Suprapubic skin (tissue), 3 donors: ENCODE measurements at regions not wholly inside any gene's neighbourhood (a gene's known extent, or its start where the extent isn't known, plus 50 kb on each side); places are given as distances from the start of the nearest gene placed in this dataset.

Experiments
- CTCF ChIP-seq, 2 donors: fragments of 200-600 bp in 1 of 2; fragments of 450-650 bp in 1 of 2; sonication (generic) in 1 of 2; IDR thresholded peaks; one replicate each; pipeline ENCODE4 v1.5.1; 2016 to 2019; ENCODE audit warnings: antibody characterized with exemption in 2 of 2, mild to moderate bottlenecking in 1 of 2, moderate library complexity in 1 of 2
- EP300 ChIP-seq: sonication (generic); formaldehyde crosslinking; IDR thresholded peaks from one replicate; pipeline ENCODE4 v1.6.1; 2017; ENCODE audit warnings: antibody characterized with exemption
- POLR2A ChIP-seq, 2 donors: fragments of 450-650 bp; IDR thresholded peaks; one replicate each; pipeline ENCODE4 v1.6.1; 2017; ENCODE audit warnings: antibody characterized with exemption in 2 of 2, mild to moderate bottlenecking in 2 of 2, moderate library complexity in 2 of 2

DNA sequence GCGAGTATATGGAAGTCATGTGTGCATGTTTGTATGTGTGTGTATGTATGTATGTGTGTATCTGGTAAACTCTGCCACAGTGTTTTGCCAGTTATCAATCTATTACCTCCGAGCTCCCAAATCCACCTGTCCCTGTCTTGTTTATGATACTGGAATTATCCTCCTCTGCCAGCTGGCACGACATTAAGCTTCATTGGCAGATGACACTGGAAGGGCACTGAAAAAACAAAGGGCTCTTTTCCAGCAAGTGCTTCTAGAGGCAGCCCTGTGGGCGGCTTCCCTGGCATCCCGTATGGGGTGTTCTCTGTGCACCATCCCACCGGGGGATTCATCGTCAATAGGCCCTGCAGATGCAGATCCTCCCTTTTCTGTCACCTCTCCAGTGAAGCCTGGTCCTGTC is 221.5 kb downstream of the MSX2 start:
- no peak for TF ChIP-seq CTCF (IDR thresholded peaks at IDR 0.05)
- no peak for TF ChIP-seq EP300
- TF ChIP-seq POLR2A (IDR thresholded peaks at IDR 0.05): no peak
